D721Med (cell line): ENCODE measurements at regions not wholly inside any gene's neighbourhood (a gene's known extent, or its start where the extent isn't known, plus 50 kb on each side); places are given as distances from the start of the nearest gene placed in this dataset.

ENCODE experiments used
- DNase-seq: peaks from one replicate; pipeline ENCODE4 v3.0.0; 2011; ENCODE audit warnings: low spot score; ENCODE audit not compliant: insufficient read length
- FAIRE-seq: peaks from 2 replicates; lab custom pipeline; 2011; peaks lifted over from hg19 to GRCh38; lab: Jason Lieb, UNC
- TF ChIP-seq, protein P1 (sequence below): IDR thresholded peaks from 2 replicates; pipeline ENCODE4 v1.5.1; 2012; ENCODE audit warnings: mild to moderate bottlenecking, control low read depth; ENCODE audit not compliant: insufficient read depth; ENCODE audit errors: missing control alignments

DNA sequence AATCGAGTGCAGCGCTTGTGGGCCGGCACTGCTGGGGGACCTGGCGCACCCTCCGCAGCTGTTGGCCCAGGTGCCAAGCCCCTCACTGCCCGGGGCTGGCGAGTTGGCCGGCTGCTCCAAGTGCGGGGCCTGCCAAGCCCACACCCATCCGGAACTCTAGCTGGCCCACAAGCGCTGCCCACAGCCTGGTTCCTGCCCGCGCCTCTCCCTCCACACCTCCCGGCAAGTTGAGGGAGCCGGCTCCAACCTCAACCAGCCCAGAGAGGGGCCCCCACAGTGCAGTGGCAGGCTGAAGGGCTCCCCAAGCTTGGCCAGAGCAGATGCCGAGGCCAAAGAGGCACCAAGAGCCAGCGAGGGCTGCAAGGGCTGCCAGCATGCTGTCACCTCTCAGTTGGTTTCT, 73.4 kb downstream of the PLXNA1 start:
- DNase-seq (no peak), FAIRE-seq (no peak)
- TF ChIP-seq, protein P1, sequence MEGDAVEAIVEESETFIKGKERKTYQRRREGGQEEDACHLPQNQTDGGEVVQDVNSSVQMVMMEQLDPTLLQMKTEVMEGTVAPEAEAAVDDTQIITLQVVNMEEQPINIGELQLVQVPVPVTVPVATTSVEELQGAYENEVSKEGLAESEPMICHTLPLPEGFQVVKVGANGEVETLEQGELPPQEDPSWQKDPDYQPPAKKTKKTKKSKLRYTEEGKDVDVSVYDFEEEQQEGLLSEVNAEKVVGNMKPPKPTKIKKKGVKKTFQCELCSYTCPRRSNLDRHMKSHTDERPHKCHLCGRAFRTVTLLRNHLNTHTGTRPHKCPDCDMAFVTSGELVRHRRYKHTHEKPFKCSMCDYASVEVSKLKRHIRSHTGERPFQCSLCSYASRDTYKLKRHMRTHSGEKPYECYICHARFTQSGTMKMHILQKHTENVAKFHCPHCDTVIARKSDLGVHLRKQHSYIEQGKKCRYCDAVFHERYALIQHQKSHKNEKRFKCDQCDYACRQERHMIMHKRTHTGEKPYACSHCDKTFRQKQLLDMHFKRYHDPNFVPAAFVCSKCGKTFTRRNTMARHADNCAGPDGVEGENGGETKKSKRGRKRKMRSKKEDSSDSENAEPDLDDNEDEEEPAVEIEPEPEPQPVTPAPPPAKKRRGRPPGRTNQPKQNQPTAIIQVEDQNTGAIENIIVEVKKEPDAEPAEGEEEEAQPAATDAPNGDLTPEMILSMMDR, result no peak

DNA sequence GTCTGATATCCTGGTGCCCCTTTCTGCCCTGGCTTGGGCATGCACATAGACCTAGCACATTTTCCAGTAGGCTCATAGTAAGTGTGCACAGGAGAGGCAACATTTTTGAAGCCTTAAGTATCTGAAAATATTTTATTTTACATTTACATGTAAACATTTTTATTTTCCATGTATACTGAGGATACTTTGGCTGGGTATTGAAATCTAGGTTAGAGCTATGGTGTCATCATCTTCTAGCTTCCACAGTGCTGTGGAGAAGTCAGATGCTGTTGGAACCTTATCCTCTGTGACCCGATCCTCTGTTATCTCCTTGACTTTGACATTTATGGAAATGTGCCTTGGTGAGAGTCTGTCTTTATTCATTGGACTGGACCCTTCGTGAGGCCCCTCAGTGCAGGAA, 74.1 kb downstream of the PLXNA1 start:
- DNase-seq, result no peak
- no peak for FAIRE-seq
- TF ChIP-seq, protein P1, result no peak

DNA sequence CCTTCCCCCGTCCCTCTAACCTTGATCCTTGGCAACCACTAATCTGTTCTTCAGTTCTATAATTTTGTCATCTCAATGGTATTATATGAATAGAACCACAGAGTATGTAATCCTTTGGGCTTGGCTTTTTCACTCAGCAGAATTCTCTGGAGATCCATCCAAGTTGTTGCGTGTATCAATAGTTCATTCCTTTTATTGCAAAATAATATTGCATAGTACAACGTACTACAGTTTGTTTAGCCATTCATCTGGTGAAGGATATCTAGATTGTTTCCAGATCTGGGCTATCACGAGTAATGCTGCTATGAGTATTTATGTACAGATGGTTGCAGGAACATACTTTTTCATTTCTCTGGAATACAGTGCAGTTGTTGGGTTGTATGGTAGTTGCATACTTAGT, 76.2 kb downstream of the PLXNA1 start:
- TF ChIP-seq, protein P1, result no peak
- FAIRE-seq (no peak), DNase-seq (no peak)

DNA sequence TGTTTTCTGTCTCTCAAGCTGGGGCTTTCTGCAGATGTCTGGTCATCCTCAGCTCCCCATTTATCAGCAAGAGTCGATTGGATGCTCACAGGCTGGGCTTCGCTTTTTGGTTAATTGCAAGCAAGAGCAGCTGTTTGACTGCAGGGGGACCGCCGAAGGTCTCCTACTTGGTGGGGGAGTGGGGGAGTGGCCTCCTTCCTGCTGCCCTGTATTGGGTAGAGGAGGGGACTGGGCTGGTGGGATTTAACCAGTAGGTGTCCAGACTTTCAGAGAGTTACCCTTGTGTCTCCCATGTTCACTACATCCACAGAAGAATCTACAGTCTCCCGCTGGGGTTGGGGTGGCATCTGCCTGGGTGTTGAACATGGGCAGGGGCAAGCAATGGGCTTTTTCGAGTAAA, 78.7 kb downstream of the PLXNA1 start:
- DNase-seq (no peak), FAIRE-seq (no peak)

GRCh38 chr3:127062926-127063325, 80.0 kb downstream of the PLXNA1 start:
- FAIRE-seq (no peak), DNase-seq (no peak)
- TF ChIP-seq, protein P1, result no peak

More for the DNA sequence above, 78.7 kb downstream of the PLXNA1 start:
- TF ChIP-seq, protein P1, result no peak

GRCh38 chr3:127063916-127064315, 81.0 kb downstream of the PLXNA1 start:
- TF ChIP-seq, protein P1, result no peak
- DNase-seq (no peak), FAIRE-seq (no peak)

- FAIRE-seq (no peak), DNase-seq (no peak)
- TF ChIP-seq, protein P1, result no peak
These were observed 81.6 kb downstream of the PLXNA1 start for GRCh38 chr3:127064391-127065137.
